ENCODE measurements at regions not wholly inside any gene's neighbourhood (a gene's known extent, or its start where the extent isn't known, plus 50 kb on each side); places are given as distances from the start of the nearest gene placed in this dataset.

DNA sequence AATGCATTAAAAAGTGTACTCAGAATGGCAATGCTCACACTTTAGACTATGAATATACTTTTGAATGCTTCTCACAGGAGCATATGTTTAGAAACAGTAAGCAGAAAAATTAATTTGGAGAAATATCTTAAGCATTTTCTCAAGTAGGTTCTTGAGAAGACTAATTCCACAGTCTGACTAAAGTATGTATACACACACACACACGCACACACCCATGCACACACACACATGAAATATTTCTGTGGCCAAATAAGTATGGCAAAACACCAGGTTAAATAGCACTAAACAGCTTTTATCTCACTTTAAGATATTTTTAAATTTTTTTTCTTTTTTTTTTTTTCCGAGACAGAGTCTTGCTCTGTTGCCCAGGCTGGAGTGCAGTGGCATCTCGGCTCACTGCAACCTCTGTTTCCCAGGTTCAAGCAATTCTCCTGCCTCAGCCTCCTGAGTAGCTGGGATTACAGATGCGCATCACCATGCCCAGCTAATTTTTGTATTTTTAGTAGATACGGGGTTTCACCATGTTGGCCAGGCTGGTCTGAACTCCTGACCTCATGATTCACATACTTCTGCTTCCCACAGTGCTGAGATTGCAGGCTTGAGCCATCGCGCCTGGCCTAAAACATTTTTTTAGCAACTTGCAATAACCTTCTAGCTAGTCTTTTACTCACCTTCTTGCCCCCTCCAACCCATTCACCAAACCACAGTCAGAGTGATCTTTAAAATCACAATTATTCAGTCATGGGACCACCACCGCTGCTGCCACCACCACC lies 67.5 kb upstream of the SCG2 start:
- no peaks in the 10 kb centered on the region for H3K9me3 Mint-ChIP-seq
- TF ChIP-seq, protein P1, sequence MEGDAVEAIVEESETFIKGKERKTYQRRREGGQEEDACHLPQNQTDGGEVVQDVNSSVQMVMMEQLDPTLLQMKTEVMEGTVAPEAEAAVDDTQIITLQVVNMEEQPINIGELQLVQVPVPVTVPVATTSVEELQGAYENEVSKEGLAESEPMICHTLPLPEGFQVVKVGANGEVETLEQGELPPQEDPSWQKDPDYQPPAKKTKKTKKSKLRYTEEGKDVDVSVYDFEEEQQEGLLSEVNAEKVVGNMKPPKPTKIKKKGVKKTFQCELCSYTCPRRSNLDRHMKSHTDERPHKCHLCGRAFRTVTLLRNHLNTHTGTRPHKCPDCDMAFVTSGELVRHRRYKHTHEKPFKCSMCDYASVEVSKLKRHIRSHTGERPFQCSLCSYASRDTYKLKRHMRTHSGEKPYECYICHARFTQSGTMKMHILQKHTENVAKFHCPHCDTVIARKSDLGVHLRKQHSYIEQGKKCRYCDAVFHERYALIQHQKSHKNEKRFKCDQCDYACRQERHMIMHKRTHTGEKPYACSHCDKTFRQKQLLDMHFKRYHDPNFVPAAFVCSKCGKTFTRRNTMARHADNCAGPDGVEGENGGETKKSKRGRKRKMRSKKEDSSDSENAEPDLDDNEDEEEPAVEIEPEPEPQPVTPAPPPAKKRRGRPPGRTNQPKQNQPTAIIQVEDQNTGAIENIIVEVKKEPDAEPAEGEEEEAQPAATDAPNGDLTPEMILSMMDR (IDR thresholded peaks at IDR 0.05): no peak
- H3K27ac Mint-ChIP-seq: no peak overlapping the region
- peaks cover 2% of the 10 kb centered on the region for H3K27me3 Mint-ChIP-seq
- CTCF ChIA-PET: no interaction called here
- DNase-seq: no peak
- H3K36me3 Mint-ChIP-seq (ENCODE audit: low read depth): no peaks in the 10 kb centered on the region
- H3K4me1 Mint-ChIP-seq: no peaks in the 10 kb centered on the region
- POLR2A ChIA-PET: no interaction called here
- H3K4me3 Mint-ChIP-seq: no peak overlapping the region
- ATAC-seq (ENCODE audit: low read depth): no peak
- intact Hi-C loops (cut with micrococcal nuclease): no loop called here

DNA sequence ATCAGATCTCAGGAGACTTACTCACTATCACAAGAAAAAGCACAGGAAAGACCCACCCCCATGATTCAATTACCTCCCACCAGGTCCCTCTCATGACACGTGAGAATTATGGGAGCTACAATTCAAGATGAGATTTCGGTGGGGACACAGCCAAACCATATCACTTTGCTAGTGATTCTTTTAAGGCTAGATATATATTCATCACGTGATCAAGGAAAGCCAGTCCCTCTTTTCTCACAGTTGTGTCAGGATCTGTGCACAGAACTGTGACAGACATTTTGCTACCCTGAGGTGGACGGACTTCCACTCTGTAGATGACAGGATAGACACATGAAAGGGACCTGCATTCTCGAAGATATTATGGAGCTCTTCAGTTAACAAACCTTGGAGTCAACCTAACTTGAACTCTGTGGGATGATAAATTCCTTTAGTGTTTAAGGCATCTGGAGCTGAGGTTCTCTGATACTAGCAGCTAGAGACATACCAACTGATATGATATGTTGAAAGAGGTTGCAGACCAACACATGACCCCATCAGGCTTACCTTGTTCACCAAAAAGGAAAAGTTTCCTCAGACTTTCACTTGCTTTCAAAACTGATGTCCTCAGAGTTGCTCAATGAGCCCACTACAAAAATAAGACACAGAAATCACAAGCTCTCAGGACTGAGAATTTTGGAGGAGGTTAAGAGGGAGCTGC lies 66.3 kb upstream of the SCG2 start:
- Mint-ChIP-seq H3K36me3 (ENCODE audit: low read depth) (no peaks in the 10 kb centered on the region), H3K4me1 (no peaks in the 10 kb centered on the region), H3K27me3 (peaks cover 2% of the 10 kb centered on the region), H3K27ac (no peak overlapping the region), H3K4me3 (no peak overlapping the region), H3K9me3 (no peaks in the 10 kb centered on the region)
- ChIA-PET POLR2A (no interaction called here), CTCF (no interaction called here)
- ATAC-seq (ENCODE audit: low read depth) (no peak), DNase-seq (no peak)
- intact Hi-C loops (cut with micrococcal nuclease): no loop called here
- TF ChIP-seq, protein P1 (IDR thresholded peaks at IDR 0.05): no peak

DNA sequence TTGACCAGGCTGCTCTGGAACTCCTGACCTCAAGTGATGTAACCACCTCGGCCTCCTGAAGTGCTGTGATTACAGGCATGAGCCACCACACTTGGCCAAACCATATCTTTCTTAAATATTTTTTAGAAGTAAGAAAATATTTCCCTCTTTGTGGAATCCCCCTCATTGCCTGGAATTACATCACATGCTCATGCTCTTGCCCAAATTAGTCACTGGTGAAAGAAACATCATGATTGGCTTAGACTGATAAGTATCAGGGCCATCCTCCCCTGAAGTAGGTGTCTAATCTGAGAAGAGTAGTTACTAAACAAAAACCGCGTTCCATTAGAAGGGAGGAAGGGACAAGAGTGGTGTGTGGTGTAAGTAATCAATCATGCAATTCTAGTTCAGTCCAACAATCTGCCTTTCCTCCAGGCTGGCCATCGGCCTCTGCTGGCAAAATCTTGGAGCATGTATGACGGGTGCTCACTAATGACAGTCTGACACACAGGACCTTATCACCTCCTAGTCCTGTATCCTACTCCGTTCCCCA lies 52.3 kb upstream of the SCG2 start:
- peaks cover 11% of the 10 kb centered on the region for H3K9me3 Mint-ChIP-seq
- peaks cover 25% of the 10 kb centered on the region for H3K27me3 Mint-ChIP-seq
- ChIA-PET CTCF (no interaction called here), POLR2A (no interaction called here)
- H3K4me3 Mint-ChIP-seq: no peak overlapping the region
- no peak for DNase-seq
- ATAC-seq (ENCODE audit: low read depth): no peak
- no peaks in the 10 kb centered on the region for H3K4me1 Mint-ChIP-seq
- intact Hi-C loops (cut with micrococcal nuclease): no loop called here
- TF ChIP-seq, protein P1 (IDR thresholded peaks at IDR 0.05): no peak
- no peaks in the 10 kb centered on the region for H3K36me3 Mint-ChIP-seq (ENCODE audit: low read depth)
- H3K27ac Mint-ChIP-seq: no peak overlapping the region

DNA sequence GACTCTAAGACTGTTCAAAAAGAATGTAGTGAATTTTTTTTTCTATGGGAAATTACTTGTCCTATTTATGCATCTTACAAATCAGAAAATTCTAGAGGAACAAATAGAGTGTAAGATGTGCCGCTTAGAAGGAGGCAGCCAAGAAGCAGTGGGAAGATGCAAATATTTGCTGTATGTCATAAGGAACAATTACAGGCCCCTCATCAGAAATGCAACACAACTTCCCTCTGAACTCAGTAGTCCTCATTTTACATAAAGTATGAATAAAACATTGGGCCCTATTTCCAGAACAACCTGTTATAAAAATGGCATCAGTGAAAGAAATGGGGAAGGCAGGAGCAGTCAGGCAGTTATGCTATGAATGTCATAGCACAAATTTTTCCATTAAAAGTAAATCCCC lies 50.7 kb upstream of the SCG2 start:
- no peak for DNase-seq
- POLR2A ChIA-PET: no interaction called here
- Mint-ChIP-seq H3K9me3 (peaks cover 2% of the 10 kb centered on the region), H3K4me3 (no peak overlapping the region), H3K36me3 (ENCODE audit: low read depth) (no peaks in the 10 kb centered on the region), H3K4me1 (no peaks in the 10 kb centered on the region), H3K27me3 (peaks cover 16% of the 10 kb centered on the region), H3K27ac (no peak overlapping the region)
- CTCF ChIA-PET: no interaction called here
- TF ChIP-seq, protein P1 (IDR thresholded peaks at IDR 0.05): no peak
- intact Hi-C loops (cut with micrococcal nuclease): no loop called here
- no peak for ATAC-seq (ENCODE audit: low read depth)

DNA sequence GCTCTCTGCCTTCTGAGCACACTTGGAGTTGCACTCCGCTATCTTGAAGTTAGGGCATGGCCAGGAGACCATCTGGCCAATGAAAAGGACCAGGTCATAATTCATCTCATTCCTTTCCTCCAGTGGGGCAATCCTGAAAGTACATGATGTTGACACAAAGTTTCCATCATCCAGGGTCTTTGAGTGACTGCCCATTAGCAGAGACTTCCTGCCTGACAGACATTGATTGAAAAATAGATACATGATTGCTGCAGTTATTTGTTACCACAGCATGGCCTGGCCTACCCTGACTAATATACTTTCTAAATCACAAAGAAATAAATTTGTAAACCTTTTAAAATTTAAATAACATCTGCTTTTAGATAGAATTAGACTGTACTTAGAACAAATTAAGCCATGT lies 50.0 kb upstream of the SCG2 start:
- POLR2A ChIA-PET: no interaction called here
- CTCF ChIA-PET: no interaction called here
- no peak for ATAC-seq (ENCODE audit: low read depth)

More for the DNA sequence above, 50.0 kb upstream of the SCG2 start:
- no peak for DNase-seq
- H3K9me3 Mint-ChIP-seq: peaks cover 2% of the 10 kb centered on the region
- H3K4me1 Mint-ChIP-seq: no peaks in the 10 kb centered on the region
- no peak overlapping the region for H3K27ac Mint-ChIP-seq
- H3K36me3 Mint-ChIP-seq (ENCODE audit: low read depth): no peaks in the 10 kb centered on the region
- peaks cover 17% of the 10 kb centered on the region for H3K27me3 Mint-ChIP-seq
- TF ChIP-seq, protein P1 (IDR thresholded peaks at IDR 0.05): no peak
- H3K4me3 Mint-ChIP-seq: no peak overlapping the region
- intact Hi-C loops (cut with micrococcal nuclease): no loop called here
